Activated CD4-positive, alpha-beta T cell treated with anti-CD3 and anti-CD28 coated beads, Interleukin-2, amount 10 ng/mL, durations not matched to agents 7 days and 5 days (primary cell): ENCODE measurements at regions not wholly inside any gene's neighbourhood (a gene's known extent, or its start where the extent isn't known, plus 50 kb on each side); places are given as distances from the start of the nearest gene placed in this dataset.
"Not testable (repeated sequence)": the region's sequence is repeated elsewhere in the genome, so short reads cannot be mapped to it uniquely, and the experiment has no call there.

ENCODE experiments used
- CTCF ChIA-PET: fragments of 350-600 bp; sonication (Branson Sonifier 250); formaldehyde crosslinking; loops from one replicate; lab custom pipeline; 2021; ENCODE audit warnings: antibody characterized with exemption; lab: Charles Lee
- POLR2A ChIA-PET: fragments of 350-600 bp; sonication (Branson Sonifier 250); formaldehyde crosslinking; loops from one replicate; lab custom pipeline; 2021; ENCODE audit warnings: antibody characterized with exemption; lab: Charles Lee
- DNase-seq: peaks from one replicate; pipeline ENCODE4 v3.0.0-alpha.2; 2020
- H3K27ac Mint-ChIP-seq: one replicate; pipeline ENCODE4 v1.8.0; 2021; ENCODE audit warnings: mild to moderate bottlenecking, moderate library complexity, mixed read lengths
- H3K27me3 Mint-ChIP-seq: one replicate; pipeline ENCODE4 v1.8.0; 2021; ENCODE audit warnings: mixed read lengths
- H3K36me3 Mint-ChIP-seq: one replicate; pipeline ENCODE4 v1.8.0; 2021; ENCODE audit warnings: low read depth, mixed read lengths
- H3K4me1 Mint-ChIP-seq: one replicate; pipeline ENCODE4 v1.8.0; 2021; ENCODE audit warnings: mixed read lengths
- H3K4me3 Mint-ChIP-seq: one replicate; pipeline ENCODE4 v1.8.0; 2021; ENCODE audit warnings: mild to moderate bottlenecking, moderate library complexity, mixed read lengths
- H3K9me3 Mint-ChIP-seq: one replicate; pipeline ENCODE4 v1.8.0; 2021; ENCODE audit warnings: mixed read lengths

GRCh38 chr17:20794532-20794931 lies 215.0 kb downstream of the CDRT15L2 start:
- H3K4me1 Mint-ChIP-seq: peaks cover 29% of the 10 kb centered on the region
- H3K4me3 Mint-ChIP-seq, H3K9me3 Mint-ChIP-seq, H3K27ac Mint-ChIP-seq, CTCF ChIA-PET, H3K27me3 Mint-ChIP-seq, H3K36me3 Mint-ChIP-seq, POLR2A ChIA-PET, DNase-seq: not testable (repeated sequence)

- CTCF ChIA-PET: no interaction called here
- peaks cover 1% of the 10 kb centered on the region for H3K27me3 Mint-ChIP-seq
- peak; percentile 16 for DNase-seq
- H3K4me1 Mint-ChIP-seq: peaks cover 29% of the 10 kb centered on the region
- POLR2A ChIA-PET: no interaction called here
- no peaks in the 10 kb centered on the region for H3K9me3 Mint-ChIP-seq
- H3K36me3 Mint-ChIP-seq: peaks cover 2% of the 10 kb centered on the region
- peak overlapping the region; percentile 10 for H3K4me3 Mint-ChIP-seq
- peak overlapping the region; percentile 90 for H3K27ac Mint-ChIP-seq
Measured at GRCh38 chr17:20797292-20797691, 217.8 kb downstream of the CDRT15L2 start.

- POLR2A ChIA-PET: no interaction called here
- Mint-ChIP-seq H3K27me3 (peaks cover under 1% of the 10 kb centered on the region), H3K4me3 (no peak overlapping the region), H3K36me3 (peaks cover 2% of the 10 kb centered on the region), H3K9me3 (no peaks in the 10 kb centered on the region), H3K4me1 (peaks cover 32% of the 10 kb centered on the region), H3K27ac (no peak overlapping the region)
- no peak for DNase-seq
- CTCF ChIA-PET: no interaction called here
Measured at GRCh38 chr17:20800146-20800545, 220.6 kb downstream of the CDRT15L2 start.

GRCh38 chr17:20805751-20806150 lies 226.2 kb downstream of the CDRT15L2 start:
- Mint-ChIP-seq H3K27me3 (peaks cover 2% of the 10 kb centered on the region), H3K4me3 (no peak overlapping the region), H3K4me1 (peaks cover 3% of the 10 kb centered on the region), H3K9me3 (peaks cover 6% of the 10 kb centered on the region), H3K27ac (no peak overlapping the region), H3K36me3 (no peaks in the 10 kb centered on the region)
- ChIA-PET CTCF (interaction anchor here (0.6 kb wide), 1 partner anchor 21 kb away, joined by 3 read pairs; no protein-coding TSS in a partner anchor), POLR2A (no interaction called here)
- no peak for DNase-seq

GRCh38 chr17:20807566-20807965 lies 228.0 kb downstream of the CDRT15L2 start:
- H3K27ac Mint-ChIP-seq, H3K27me3 Mint-ChIP-seq, DNase-seq, POLR2A ChIA-PET, H3K9me3 Mint-ChIP-seq, CTCF ChIA-PET, H3K4me3 Mint-ChIP-seq, H3K36me3 Mint-ChIP-seq, H3K4me1 Mint-ChIP-seq: not testable (repeated sequence)

GRCh38 chr17:20815410-20815809 lies 227.4 kb downstream of the USP22 start:
- POLR2A ChIA-PET, CTCF ChIA-PET, H3K36me3 Mint-ChIP-seq, H3K4me1 Mint-ChIP-seq, DNase-seq, H3K27me3 Mint-ChIP-seq, H3K9me3 Mint-ChIP-seq, H3K4me3 Mint-ChIP-seq, H3K27ac Mint-ChIP-seq: not testable (repeated sequence)

GRCh38 chr17:20823905-20824304 lies 218.9 kb downstream of the USP22 start:
- H3K27ac Mint-ChIP-seq: no peak overlapping the region
- H3K36me3 Mint-ChIP-seq: no peaks in the 10 kb centered on the region
- CTCF ChIA-PET: interaction anchor here (0.5 kb wide), 1 partner anchor 1858 kb away, joined by 3 read pairs; no protein-coding TSS in a partner anchor
- H3K4me1 Mint-ChIP-seq: no peaks in the 10 kb centered on the region
- DNase-seq: no peak
- no peaks in the 10 kb centered on the region for H3K9me3 Mint-ChIP-seq
- no peak overlapping the region for H3K4me3 Mint-ChIP-seq
- H3K27me3 Mint-ChIP-seq: peaks cover 7% of the 10 kb centered on the region
- POLR2A ChIA-PET: no interaction called here

- no peak overlapping the region for H3K27ac Mint-ChIP-seq
- no peaks in the 10 kb centered on the region for H3K36me3 Mint-ChIP-seq
- CTCF ChIA-PET: no interaction called here
- H3K4me1 Mint-ChIP-seq: no peaks in the 10 kb centered on the region
- no peak for DNase-seq
- POLR2A ChIA-PET: no interaction called here
- peaks cover 14% of the 10 kb centered on the region for H3K27me3 Mint-ChIP-seq
- H3K9me3 Mint-ChIP-seq: no peaks in the 10 kb centered on the region
- no peak overlapping the region for H3K4me3 Mint-ChIP-seq
Measured at GRCh38 chr17:20825539-20825938, 217.3 kb downstream of the USP22 start.

GRCh38 chr17:20840453-20840852 lies 202.4 kb downstream of the USP22 start:
- H3K4me1 Mint-ChIP-seq, H3K4me3 Mint-ChIP-seq, POLR2A ChIA-PET: not testable (repeated sequence)

GRCh38 chr17:20840987-20841865 lies 201.6 kb downstream of the USP22 start:
- CTCF ChIA-PET, H3K9me3 Mint-ChIP-seq, POLR2A ChIA-PET, H3K36me3 Mint-ChIP-seq, H3K27ac Mint-ChIP-seq, DNase-seq, H3K4me1 Mint-ChIP-seq: not testable (repeated sequence)
- Mint-ChIP-seq H3K4me3 (peak overlapping the region; percentile 38), H3K27me3 (peaks cover 30% of the 10 kb centered on the region)

More at GRCh38 chr17:20840453-20840852, 202.4 kb downstream of the USP22 start:
- CTCF ChIA-PET, DNase-seq, H3K9me3 Mint-ChIP-seq, H3K27ac Mint-ChIP-seq, H3K36me3 Mint-ChIP-seq: not testable (repeated sequence)
- H3K27me3 Mint-ChIP-seq: peaks cover 30% of the 10 kb centered on the region

- CTCF ChIA-PET, H3K27ac Mint-ChIP-seq, POLR2A ChIA-PET, DNase-seq, H3K36me3 Mint-ChIP-seq, H3K4me3 Mint-ChIP-seq, H3K9me3 Mint-ChIP-seq, H3K4me1 Mint-ChIP-seq: not testable (repeated sequence)
- H3K27me3 Mint-ChIP-seq: peaks cover 31% of the 10 kb centered on the region
Measured at GRCh38 chr17:20842012-20842411, 200.8 kb downstream of the USP22 start.

GRCh38 chr17:20843261-20843660 lies 199.6 kb downstream of the USP22 start:
- H3K9me3 Mint-ChIP-seq, H3K27ac Mint-ChIP-seq, H3K4me1 Mint-ChIP-seq, POLR2A ChIA-PET, H3K36me3 Mint-ChIP-seq, DNase-seq, H3K4me3 Mint-ChIP-seq: not testable (repeated sequence)
- CTCF ChIA-PET: interaction anchor here (1.2 kb wide), 1 partner anchor 340 kb away, joined by 3 read pairs; no protein-coding TSS in a partner anchor
- peaks cover 33% of the 10 kb centered on the region for H3K27me3 Mint-ChIP-seq

GRCh38 chr17:20843799-20844553 lies 198.8 kb downstream of the USP22 start:
- CTCF ChIA-PET: interaction anchor here (1.2 kb wide), 1 partner anchor 339 kb away, joined by 3 read pairs; no protein-coding TSS in a partner anchor
- H3K27ac Mint-ChIP-seq, POLR2A ChIA-PET, H3K36me3 Mint-ChIP-seq, H3K9me3 Mint-ChIP-seq, H3K4me1 Mint-ChIP-seq: not testable (repeated sequence)
- peak overlapping the region; percentile 56 for H3K4me3 Mint-ChIP-seq
- DNase-seq: peak; percentile 52
- peaks cover 30% of the 10 kb centered on the region for H3K27me3 Mint-ChIP-seq
